Mesenchymal stem cell (in vitro differentiated cells and primary cell): ENCODE measurements at regions not wholly inside any gene's neighbourhood (a gene's known extent, or its start where the extent isn't known, plus 50 kb on each side); places are given as distances from the start of the nearest gene placed in this dataset.

Experiments
- DNase-seq: peaks from one replicate; pipeline ENCODE4 v3.0.0-alpha.2; 2013
- H2AFZ ChIP-seq: one replicate; pipeline ENCODE4 v1.6.1; 2013; ENCODE audit warnings: low read depth, mild to moderate bottlenecking, control low read depth, inconsistent platforms, low read length, moderate library complexity
- H2AK5ac ChIP-seq: 2 replicates; pipeline ENCODE4 v1.6.1; 2013; ENCODE audit warnings: low read length, moderate library complexity, mild to moderate bottlenecking, inconsistent platforms; ENCODE audit not compliant: severe bottlenecking
- H2BK120ac ChIP-seq: one replicate; pipeline ENCODE4 v1.6.1; 2013; ENCODE audit warnings: low read depth, mild to moderate bottlenecking, inconsistent platforms, low read length, moderate library complexity
- H2BK12ac ChIP-seq, 2 experiments: one replicate each; pipeline ENCODE4 v1.6.1; 2013; ENCODE audit warnings: inconsistent platforms in 2 of 2, low read length in 2 of 2, mild to moderate bottlenecking in 2 of 2, moderate library complexity in 2 of 2, control low read depth in 1 of 2
- H2BK15ac ChIP-seq: one replicate; pipeline ENCODE4 v1.6.1; 2013; ENCODE audit warnings: mild to moderate bottlenecking, low read depth, inconsistent platforms; ENCODE audit not compliant: poor library complexity, severe bottlenecking
- H2BK5ac ChIP-seq: 2 replicates; pipeline ENCODE4 v1.6.1; 2013; ENCODE audit warnings: low read depth, mild to moderate bottlenecking, low read length, control low read depth, inconsistent platforms; ENCODE audit not compliant: poor library complexity, severe bottlenecking
- H3K14ac ChIP-seq, 2 experiments: one replicate each; pipeline ENCODE4 v1.6.1; 2013; ENCODE audit warnings: inconsistent platforms in 2 of 2, low read length in 2 of 2, control low read depth in 1 of 2, mild to moderate bottlenecking in 1 of 2, moderate library complexity in 1 of 2
- H3K18ac ChIP-seq, 2 experiments: one replicate each; pipeline ENCODE4 v1.6.1; 2013; ENCODE audit warnings: inconsistent platforms in 2 of 2, low read length in 2 of 2, control low read depth in 1 of 2, low read depth in 1 of 2, mild to moderate bottlenecking in 1 of 2
- H3K23ac ChIP-seq, 2 experiments: one replicate each; pipeline ENCODE4 v1.6.1; 2013; ENCODE audit warnings: inconsistent platforms in 2 of 2, low read length in 2 of 2, mild to moderate bottlenecking in 2 of 2, moderate library complexity in 2 of 2, control low read depth in 1 of 2
- H3K27ac ChIP-seq: 2 replicates; pipeline ENCODE4 v1.5.1; 2013; ENCODE audit warnings: mild to moderate bottlenecking, moderate library complexity, low read length, control low read depth, inconsistent platforms; ENCODE audit not compliant: poor library complexity, severe bottlenecking
- H3K27me3 ChIP-seq, 2 experiments: 2 replicates each; pipeline versions ENCODE4 v1.6.1 to v1.7.0; 2013; ENCODE audit warnings: low read length in 2 of 2, mild to moderate bottlenecking in 2 of 2, moderate library complexity in 2 of 2, control low read depth in 1 of 2, inconsistent platforms in 1 of 2; ENCODE audit not compliant: control insufficient read depth in 1 of 2, insufficient read depth in 1 of 2
- H3K36me3 ChIP-seq, 2 experiments: 2 replicates each; pipeline versions ENCODE4 v1.6.1 to v1.7.0; 2013; ENCODE audit warnings: low read length in 2 of 2, control low read depth in 1 of 2, inconsistent platforms in 1 of 2, low read depth in 1 of 2, mild to moderate bottlenecking in 1 of 2; ENCODE audit not compliant: insufficient read depth in 2 of 2, control insufficient read depth in 1 of 2
- H3K4ac ChIP-seq, 2 experiments: one replicate each; pipeline ENCODE4 v1.6.1; 2013; ENCODE audit warnings: inconsistent platforms in 2 of 2, low read length in 2 of 2, mild to moderate bottlenecking in 2 of 2, moderate library complexity in 2 of 2, control low read depth in 1 of 2, low read depth in 1 of 2
- H3K4me1 ChIP-seq: 2 replicates; pipeline ENCODE4 v1.6.1; 2013; ENCODE audit warnings: low read depth, low read length, control low read depth; ENCODE audit not compliant: control insufficient read depth, insufficient read depth
- H3K4me2 ChIP-seq: 2 replicates; pipeline ENCODE4 v1.6.1; 2013; ENCODE audit warnings: low read length, mild to moderate bottlenecking, inconsistent platforms; ENCODE audit not compliant: poor library complexity, severe bottlenecking
- H3K4me3 ChIP-seq, 2 experiments: 2 replicates each; pipeline versions ENCODE4 v1.5.1 to v1.7.0; 2013; ENCODE audit warnings: low read length in 2 of 2, mild to moderate bottlenecking in 2 of 2, control low read depth in 1 of 2, low read depth in 1 of 2; ENCODE audit not compliant: insufficient read depth in 1 of 2
- H3K79me1 ChIP-seq: replicated peaks from 2 replicates; pipeline ENCODE4 v1.6.1; 2013; ENCODE audit warnings: mild to moderate bottlenecking, control low read depth, low read length, inconsistent platforms; ENCODE audit not compliant: poor library complexity, severe bottlenecking
- H3K9ac ChIP-seq: 2 replicates; pipeline ENCODE4 v1.7.0; 2013; ENCODE audit warnings: mild to moderate bottlenecking, low read length, moderate library complexity
- H3K9me3 ChIP-seq: 2 replicates; pipeline ENCODE4 v1.7.0; 2013; ENCODE audit warnings: mild to moderate bottlenecking, low read length; ENCODE audit not compliant: control insufficient read depth
- H4K8ac ChIP-seq: one replicate; pipeline ENCODE4 v1.6.1; 2013; ENCODE audit warnings: inconsistent platforms, mild to moderate bottlenecking, low read length, moderate library complexity
- H4K91ac ChIP-seq: one replicate; pipeline ENCODE4 v1.6.1; 2013; ENCODE audit warnings: mild to moderate bottlenecking, low read length, inconsistent platforms
- whole genome bisulfite sequencing: methylation state at CpG from one replicate; pipeline ENCODE4 v1.1.7; 2013; ENCODE audit warnings: mixed read lengths; 5-methylcytosine and 5-hydroxymethylcytosine counted together

DNA sequence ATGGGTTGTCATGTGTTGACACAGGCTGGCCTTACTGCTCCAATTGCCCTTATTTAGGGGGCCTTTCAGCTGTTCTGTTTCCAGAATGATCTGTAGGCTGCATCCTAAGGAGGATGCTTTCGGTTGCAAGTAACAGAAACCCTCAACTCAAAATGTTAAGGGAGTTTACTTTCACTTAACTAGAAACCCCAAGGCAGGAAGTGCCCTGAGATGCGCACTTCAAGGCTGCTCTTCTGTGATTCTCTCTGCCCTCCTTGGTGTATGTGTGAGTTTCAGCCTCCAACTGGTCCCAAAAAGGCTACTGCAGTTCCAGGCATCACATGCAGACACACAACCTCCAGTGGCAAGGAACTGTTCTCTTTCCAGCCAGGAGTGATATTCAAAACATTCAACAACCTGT is 97.3 kb upstream of the ATP6AP2 start:
- Histone ChIP-seq H3K79me1 (no peaks in the 10 kb centered on the region), H2AFZ (no peak overlapping the region), H3K23ac (no peak overlapping the region), H3K14ac (no peak overlapping the region), H2BK120ac (no peak overlapping the region), H3K9ac (no peak overlapping the region), H3K27me3 (peaks cover 0 to 74% of the 10 kb centered on the region in 2 experiments), H3K4me2 (no peak overlapping the region), H3K9me3 (peaks cover 34% of the 10 kb centered on the region), H3K4me3 (no peak overlapping the region), H4K91ac (no peak overlapping the region), H2BK12ac (no peak overlapping the region), H3K4ac (no peak overlapping the region), H3K18ac (no peak overlapping the region), H2BK5ac (no peak overlapping the region), H2AK5ac (no peak overlapping the region), H4K8ac (no peak overlapping the region), H3K36me3 (no peaks in the 10 kb centered on the region), H2BK15ac (no peak overlapping the region), H3K4me1 (peaks cover 2% of the 10 kb centered on the region), H3K27ac (no peak overlapping the region)
- DNase-seq: no peak
- WGBS: 93% methylated on average over 1 of the region's 2 CpGs

- H2AK5ac ChIP-seq: no peak overlapping the region
- H4K8ac ChIP-seq: no peak overlapping the region
- WGBS: no CpG with 5 or more reads among the region's 7 CpGs
Measured at GRCh38 chrX:40479777-40480318, 100.9 kb upstream of the ATP6AP2 start.

DNA sequence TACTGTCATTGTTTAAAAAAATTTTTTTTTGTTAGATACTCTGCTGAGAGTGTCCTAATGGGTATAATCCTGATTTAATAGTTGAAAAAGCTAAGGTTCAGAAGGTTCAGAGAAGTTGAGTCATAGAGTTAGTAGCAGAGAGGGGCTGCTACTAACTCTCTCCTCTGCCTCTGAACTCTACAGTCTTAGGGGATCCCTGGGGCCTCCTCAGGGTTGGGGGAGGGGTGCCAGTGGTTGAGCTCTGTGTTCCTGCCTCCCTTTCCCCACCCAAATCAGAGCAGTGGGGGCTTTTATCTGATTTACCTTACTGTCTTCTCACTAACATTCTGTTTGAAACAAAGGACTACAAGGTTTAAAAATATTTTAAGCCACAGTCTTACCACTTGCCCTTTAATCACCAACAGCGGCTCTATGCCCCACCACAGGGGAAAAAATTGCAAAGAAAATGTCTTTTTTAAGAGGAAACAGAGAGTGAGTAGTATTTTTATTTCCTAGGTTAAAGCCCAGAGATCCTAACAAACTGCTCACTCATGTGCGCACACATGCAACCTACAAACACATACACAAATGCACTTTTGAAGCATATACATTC is 102.2 kb upstream of the ATP6AP2 start:
- no peak overlapping the region for H3K27ac ChIP-seq
- no peak overlapping the region for H3K9ac ChIP-seq
- no peak overlapping the region for H2BK15ac ChIP-seq
- no peak overlapping the region for H4K8ac ChIP-seq
- no peak overlapping the region for H2BK5ac ChIP-seq
- no peak for DNase-seq
- no peak overlapping the region for H3K23ac ChIP-seq
- H3K9me3 ChIP-seq: peaks cover 17% of the 10 kb centered on the region
- H3K4me1 ChIP-seq: peaks cover 19% of the 10 kb centered on the region
- no peak overlapping the region for H3K18ac ChIP-seq
- 100% methylated on average over 1 of the region's 2 CpGs for WGBS
- H3K79me1 ChIP-seq: no peaks in the 10 kb centered on the region
- H2BK12ac ChIP-seq: no peak overlapping the region
- no peak overlapping the region for H3K14ac ChIP-seq
- H3K4me2 ChIP-seq: no peak overlapping the region
- no peak overlapping the region for H3K4me3 ChIP-seq
- H2BK120ac ChIP-seq: no peak overlapping the region
- H3K4ac ChIP-seq: no peak overlapping the region
- H3K27me3 ChIP-seq: peaks cover 0 to 79% of the 10 kb centered on the region in 2 experiments
- no peaks in the 10 kb centered on the region for H3K36me3 ChIP-seq
- no peak overlapping the region for H4K91ac ChIP-seq
- H2AK5ac ChIP-seq: no peak overlapping the region
- H2AFZ ChIP-seq: no peak overlapping the region

More at GRCh38 chrX:40479777-40480318, 100.9 kb upstream of the ATP6AP2 start:
- H3K27me3 ChIP-seq: peaks cover 0 to 81% of the 10 kb centered on the region in 2 experiments
- no peak overlapping the region for H3K23ac ChIP-seq
- no peak overlapping the region for H2BK15ac ChIP-seq
- H3K4me2 ChIP-seq: no peak overlapping the region
- H3K9me3 ChIP-seq: peaks cover 19% of the 10 kb centered on the region
- no peak overlapping the region for H2AFZ ChIP-seq
- peaks cover 16% of the 10 kb centered on the region for H3K4me1 ChIP-seq
- no peak for DNase-seq
- H2BK12ac ChIP-seq: no peak overlapping the region
- no peak overlapping the region for H3K14ac ChIP-seq
- no peak overlapping the region for H3K9ac ChIP-seq
- H3K27ac ChIP-seq: no peak overlapping the region
- H3K18ac ChIP-seq: no peak overlapping the region
- H3K4me3 ChIP-seq: no peak overlapping the region
- no peak overlapping the region for H2BK120ac ChIP-seq
- H3K36me3 ChIP-seq: no peaks in the 10 kb centered on the region
- H2BK5ac ChIP-seq: no peak overlapping the region
- no peak overlapping the region for H4K91ac ChIP-seq
- no peak overlapping the region for H3K4ac ChIP-seq
- no peaks in the 10 kb centered on the region for H3K79me1 ChIP-seq

- Histone ChIP-seq H2AK5ac (no peak overlapping the region), H3K18ac (no peak overlapping the region), H2BK120ac (no peak overlapping the region), H3K4me3 (no peak overlapping the region), H3K27ac (no peak overlapping the region), H3K4me1 (peaks cover 26% of the 10 kb centered on the region), H2AFZ (no peak overlapping the region), H3K4me2 (no peak overlapping the region), H4K8ac (no peak overlapping the region), H3K36me3 (no peaks in the 10 kb centered on the region), H2BK5ac (no peak overlapping the region), H3K9ac (no peak overlapping the region), H3K9me3 (peaks cover 11% of the 10 kb centered on the region), H2BK15ac (no peak overlapping the region), H3K27me3 (peaks cover 0 to 82% of the 10 kb centered on the region in 2 experiments), H4K91ac (no peak overlapping the region), H2BK12ac (no peak overlapping the region), H3K23ac (no peak overlapping the region), H3K79me1 (no peaks in the 10 kb centered on the region), H3K4ac (no peak overlapping the region), H3K14ac (no peak overlapping the region)
- no peak for DNase-seq
- 90% methylated on average over 2 of the region's 7 CpGs for WGBS
Measured at GRCh38 chrX:40476958-40477357, 103.8 kb upstream of the ATP6AP2 start.
